IMR-90 (cell line): ENCODE measurements at regions not wholly inside any gene's neighbourhood (a gene's known extent, or its start where the extent isn't known, plus 50 kb on each side); places are given as distances from the start of the nearest gene placed in this dataset.

Experiments
- ATAC-seq: fragments of 200-7000 bp; cut with Tn5 transposase; 2 replicates; pipeline ENCODE4 v1.9.1; 2020; ENCODE audit warnings: low read depth, mild to moderate bottlenecking, moderate library complexity
- BruUV-seq: library from RNA; stranded (reverse); fragments of 400-500 nt; replicated peaks from 2 replicates; lab custom pipeline; 2021; lab: Mats Ljungman, UMichigan
- CTCF ChIA-PET: fragments of 300-600 bp; formaldehyde crosslinking; extraction: SDS; loops from one replicate; lab custom pipeline; 2021; ENCODE audit warnings: antibody characterized with exemption; lab: Yijun Ruan, JAX
- POLR2A ChIA-PET: fragments of 300-600 bp; sonication (Branson Sonifier 250); formaldehyde crosslinking; loops from one replicate; lab custom pipeline; 2022; ENCODE audit warnings: antibody characterized with exemption; ENCODE audit not compliant: unreplicated experiment; lab: Charles Lee
- DNase-seq: peaks from one replicate; pipeline ENCODE4 v3.0.0; 2013
- H2AFZ ChIP-seq: replicated peaks from 2 replicates; pipeline ENCODE3; 2013; ENCODE audit warnings: low read length, mild to moderate bottlenecking; ENCODE audit not compliant: poor library complexity
- H2AK5ac ChIP-seq: 2 replicates; pipeline ENCODE4 v1.6.1; 2013; ENCODE audit warnings: low read depth, low read length, inconsistent platforms
- H2AK9ac ChIP-seq: replicated peaks from 2 replicates; pipeline ENCODE3; 2013; ENCODE audit warnings: mild to moderate bottlenecking, low read depth, low read length, moderate library complexity; ENCODE audit not compliant: poor library complexity
- H2BK120ac ChIP-seq: 2 replicates; pipeline ENCODE4 v1.6.1; 2013; ENCODE audit warnings: low read depth, low read length, inconsistent platforms
- H2BK15ac ChIP-seq: 3 replicates; pipeline ENCODE4 v1.6.1; 2013; ENCODE audit warnings: low read depth, low read length, inconsistent platforms
- H2BK20ac ChIP-seq: 2 replicates; pipeline ENCODE4 v1.6.1; 2013; ENCODE audit warnings: low read depth, mild to moderate bottlenecking, inconsistent platforms, low read length, moderate library complexity
- H2BK5ac ChIP-seq: 2 replicates; pipeline ENCODE4 v1.6.1; 2013; ENCODE audit warnings: mild to moderate bottlenecking, low read depth, low read length, inconsistent platforms; ENCODE audit not compliant: poor library complexity, severe bottlenecking
- H3K14ac ChIP-seq: replicated peaks from 2 replicates; pipeline ENCODE4 v1.6.1; 2013; ENCODE audit warnings: low read depth, low read length, inconsistent platforms
- H3K18ac ChIP-seq: 2 replicates; pipeline ENCODE4 v1.6.1; 2013; ENCODE audit warnings: low read depth, low read length, control low read depth
- H3K23ac ChIP-seq: 2 replicates; pipeline ENCODE4 v1.6.1; 2013; ENCODE audit warnings: low read depth, low read length, inconsistent platforms
- H3K27ac ChIP-seq: 2 replicates; pipeline ENCODE4 v1.5.1; 2013; ENCODE audit warnings: mild to moderate bottlenecking, control low read depth, low read length; ENCODE audit not compliant: insufficient read depth
- H3K27me3 ChIP-seq: 2 replicates; pipeline ENCODE4 v1.6.1; 2013; ENCODE audit warnings: low read length; ENCODE audit not compliant: control insufficient read depth, insufficient read depth
- H3K36me3 ChIP-seq: 2 replicates; pipeline ENCODE4 v1.6.1; 2013; ENCODE audit warnings: low read length, mixed read lengths; ENCODE audit not compliant: control insufficient read depth, insufficient read depth
- H3K4ac ChIP-seq: 2 replicates; pipeline ENCODE4 v1.6.1; 2013; ENCODE audit warnings: low read depth, low read length, inconsistent platforms
- H3K4me1 ChIP-seq: 2 replicates; pipeline ENCODE4 v1.6.1; 2013; ENCODE audit warnings: low read length, mixed read lengths; ENCODE audit not compliant: control insufficient read depth, insufficient read depth
- H3K4me2 ChIP-seq: 2 replicates; pipeline ENCODE4 v1.6.1; 2013; ENCODE audit warnings: low read depth, mild to moderate bottlenecking, control low read depth, low read length, moderate library complexity
- H3K4me3 ChIP-seq: 2 replicates; pipeline ENCODE4 v1.5.1; 2013; ENCODE audit warnings: low read depth, mild to moderate bottlenecking, control low read depth, low read length, moderate library complexity; ENCODE audit not compliant: insufficient read depth
- H3K56ac ChIP-seq: 2 replicates; pipeline ENCODE4 v1.6.1; 2013; ENCODE audit warnings: low read length, inconsistent platforms; ENCODE audit not compliant: insufficient read depth; ENCODE audit errors: extremely low read depth
- H3K79me1 ChIP-seq, 2 experiments: 2 replicates each; pipeline ENCODE4 v1.6.1; 2013; ENCODE audit warnings: low read length in 2 of 2, inconsistent platforms in 1 of 2, low read depth in 1 of 2
- H3K9ac ChIP-seq: 2 replicates; pipeline ENCODE4 v1.6.1; 2013; ENCODE audit warnings: low read depth, low read length, control low read depth
- H3K9me1 ChIP-seq: 2 replicates; pipeline ENCODE4 v1.6.1; 2013; ENCODE audit warnings: low read length, inconsistent platforms; ENCODE audit not compliant: insufficient read depth
- H3K9me3 ChIP-seq: 2 replicates; pipeline ENCODE4 v1.6.1; 2013; ENCODE audit warnings: low read length; ENCODE audit not compliant: control insufficient read depth, insufficient read depth
- H4K20me1 ChIP-seq: 2 replicates; pipeline ENCODE4 v1.6.1; 2013; ENCODE audit warnings: low read length, inconsistent platforms; ENCODE audit not compliant: insufficient read depth
- H4K5ac ChIP-seq: 2 replicates; pipeline ENCODE4 v1.6.1; 2013; ENCODE audit warnings: mild to moderate bottlenecking, low read depth, low read length, control low read depth
- H4K8ac ChIP-seq, 2 experiments: 2 replicates each; pipeline ENCODE4 v1.6.1; 2013; ENCODE audit warnings: low read depth in 2 of 2, low read length in 2 of 2, control low read depth in 1 of 2, inconsistent platforms in 1 of 2
- H4K91ac ChIP-seq: 2 replicates; pipeline ENCODE4 v1.6.1; 2013; ENCODE audit warnings: low read depth, low read length, inconsistent platforms; ENCODE audit not compliant: insufficient read depth
- BHLHE40 ChIP-seq: fragments of 150-350 bp; IDR thresholded peaks from 2 replicates; pipeline ENCODE4 v1.6.1; 2016; ENCODE audit warnings: mild to moderate bottlenecking, low read depth, low read length
- CEBPB ChIP-seq: IDR thresholded peaks from 2 replicates; pipeline ENCODE4 v1.6.1; 2012; ENCODE audit warnings: low read depth, low read length, improper control_type of control experiment
- FOS ChIP-seq: fragments of 150-350 bp; IDR thresholded peaks from 2 replicates; pipeline ENCODE4 v1.6.1; 2016; ENCODE audit warnings: low read depth, low read length
- MAFK ChIP-seq: IDR thresholded peaks from 2 replicates; pipeline ENCODE4 v1.6.1; 2012; ENCODE audit warnings: low read depth, low read length, improper control_type of control experiment
- SMC3 ChIP-seq: fragments of 150-350 bp; IDR thresholded peaks from 2 replicates; pipeline ENCODE4 v1.6.1; 2016; ENCODE audit warnings: low read depth, mild to moderate bottlenecking, antibody characterized with exemption, low read length, moderate library complexity
- USF2 ChIP-seq: fragments of 150-350 bp; IDR thresholded peaks from 2 replicates; pipeline ENCODE4 v1.6.1; 2017; ENCODE audit warnings: mild to moderate bottlenecking, antibody characterized with exemption, low read length, low read depth
- WGBS, 2 experiments: methylation state at CpG; one replicate each; pipeline versions ENCODE4 v1.1.5 to v1.1.7; 2013; ENCODE audit warnings: missing lambda C conversion rate in 2 of 2; ENCODE audit not compliant: insufficient read length in 1 of 2; ENCODE audit errors: extremely low coverage in 2 of 2; 5-methylcytosine and 5-hydroxymethylcytosine counted together
- dilution Hi-C: fragments of 300-500 bp; cut with HindIII; formaldehyde crosslinking; loops from one replicate; pipeline ENCODE4 v1.14.3; 2018; ENCODE audit warnings: low sequenced_read_pairs; ENCODE audit not compliant: unreplicated experiment
- in situ Hi-C: fragments of 300-500 bp; cut with MboI; formaldehyde crosslinking; loops from 3 replicates; pipeline ENCODE4 v1.14.3; 2019; ENCODE audit warnings: low sequenced_read_pairs, inconsistent platforms, mixed read lengths
- intact Hi-C: fragments of 100-400 bp; cut with micrococcal nuclease; formaldehyde crosslinking; loops from 2 replicates; pipeline ENCODE4 v1.10.0; 2022

- Histone ChIP-seq H3K36me3 (no peaks in the 10 kb centered on the region), H4K91ac (no peak overlapping the region), H2BK5ac (no peak overlapping the region), H2AFZ (no peak overlapping the region), H2AK9ac (no peak overlapping the region), H3K14ac (no peak overlapping the region), H3K27ac (no peak overlapping the region), H3K4me3 (no peak overlapping the region), H4K5ac (no peak overlapping the region), H4K8ac (no peak overlapping the region), H3K4ac (no peak overlapping the region), H3K56ac (no peak overlapping the region), H3K9ac (no peak overlapping the region), H3K27me3 (no peaks in the 10 kb centered on the region), H2AK5ac (peak overlapping the region; percentile 73; the same call in 1 of the 2 replicates), H3K9me1 (0 out of 2 replicates have a peak, but pooled peaks cover 1% of the 10 kb centered on the region), H2BK120ac (no peak overlapping the region), H3K4me1 (no peaks in the 10 kb centered on the region), H3K79me1 (no peaks in the 10 kb centered on the region), H3K9me3 (no peaks in the 10 kb centered on the region), H3K18ac (no peak overlapping the region), H3K23ac (no peak overlapping the region), H2BK15ac (no peak overlapping the region), H2BK20ac (no peak overlapping the region), H3K4me2 (no peak overlapping the region), H4K20me1 (no peaks in the 10 kb centered on the region)
- no peak for TF ChIP-seq USF2
- no peak for TF ChIP-seq BHLHE40
- no peak for TF ChIP-seq MAFK
- no peak for TF ChIP-seq FOS
- TF ChIP-seq SMC3 = no peak
- TF ChIP-seq CEBPB = no peak
- DNase-seq (no peak), ATAC-seq (no peak)
- dilution Hi-C loops = no loop called here
- no TSS peak for BruUV-seq
- ChIA-PET POLR2A (no interaction called here), CTCF (interaction anchor here (0.7 kb wide), 1 partner anchor 168 kb away, joined by 4 read pairs; no protein-coding TSS in a partner anchor)
- in situ Hi-C loops = no loop called here
- intact Hi-C loops = no loop called here
- no CpG with 5 or more reads among the region's 6 CpGs for WGBS, 2 experiments
These were observed 146.2 kb upstream of the KLF6 start for GRCh38 chr10:3931224-3931623.
